GM21717 (cell line): ENCODE measurements at regions not wholly inside any gene's neighbourhood (a gene's known extent, or its start where the extent isn't known, plus 50 kb on each side); places are given as distances from the start of the nearest gene placed in this dataset.
"Not testable (repeated sequence)": the region's sequence is repeated elsewhere in the genome, so short reads cannot be mapped to it uniquely, and the experiment has no call there.

Experiments
- ATAC-seq: cut with Tn5 transposase; IDR thresholded peaks from one replicate; pipeline ENCODE4 v1.9.1; 2021; ENCODE audit warnings: mild to moderate bottlenecking, moderate library complexity; ENCODE audit not compliant: unreplicated experiment

GRCh38 chr10:22825841-22826240 lies 102.0 kb upstream of the ARMC3 start:
- ATAC-seq: no peak

GRCh38 chr10:22824984-22825383 lies 102.9 kb upstream of the ARMC3 start:
- no peak for ATAC-seq

- ATAC-seq: no peak
Measured at GRCh38 chr10:22824520-22824919, 103.3 kb upstream of the ARMC3 start.

- no peak for ATAC-seq
Measured at GRCh38 chr10:22823109-22823508, 104.7 kb upstream of the ARMC3 start.

- ATAC-seq: not testable (repeated sequence)
Measured at GRCh38 chr10:22821921-22822320, 105.9 kb upstream of the ARMC3 start.

GRCh38 chr10:22821501-22821900 lies 106.4 kb upstream of the ARMC3 start:
- ATAC-seq: no peak

- no peak for ATAC-seq
Measured at GRCh38 chr10:22816298-22816653, 101.9 kb upstream of the PIP4K2A start.

GRCh38 chr10:22810643-22811465 lies 96.5 kb upstream of the PIP4K2A start:
- ATAC-seq: no peak

- ATAC-seq: no peak
Measured at GRCh38 chr10:22807238-22807637, 92.9 kb upstream of the PIP4K2A start.

GRCh38 chr10:22805304-22805703 lies 90.9 kb upstream of the PIP4K2A start:
- no peak for ATAC-seq

- ATAC-seq: no peak
Measured at GRCh38 chr10:22803261-22803885, 89.0 kb upstream of the PIP4K2A start.

- ATAC-seq: no peak
Measured at GRCh38 chr10:22801785-22802184, 87.4 kb upstream of the PIP4K2A start.

GRCh38 chr10:22797796-22798195 lies 83.4 kb upstream of the PIP4K2A start:
- not testable (repeated sequence) for ATAC-seq

- no peak for ATAC-seq
Measured at GRCh38 chr10:22795546-22795945, 81.2 kb upstream of the PIP4K2A start.

- no peak for ATAC-seq
Measured at GRCh38 chr10:22792161-22792560, 77.8 kb upstream of the PIP4K2A start.

- no peak for ATAC-seq
Measured at GRCh38 chr10:22791665-22792064, 77.3 kb upstream of the PIP4K2A start.

- ATAC-seq: no peak
Measured at GRCh38 chr10:22784668-22785067, 70.3 kb upstream of the PIP4K2A start.

- no peak for ATAC-seq
Measured at GRCh38 chr10:22783807-22784206, 69.4 kb upstream of the PIP4K2A start.

GRCh38 chr10:22780474-22780885 lies 66.1 kb upstream of the PIP4K2A start:
- ATAC-seq: no peak

GRCh38 chr10:22779331-22780019 lies 65.1 kb upstream of the PIP4K2A start:
- no peak for ATAC-seq

GRCh38 chr10:22774102-22774501 lies 59.7 kb upstream of the PIP4K2A start:
- no peak for ATAC-seq

- ATAC-seq: not testable (repeated sequence)
Measured at GRCh38 chr10:22771631-22772030, 57.3 kb upstream of the PIP4K2A start.
